ENCODE measurements at regions not wholly inside any gene's neighbourhood (a gene's known extent, or its start where the extent isn't known, plus 50 kb on each side); places are given as distances from the start of the nearest gene placed in this dataset.

GRCh38 chr2:40851661-40852060 lies 399.8 kb upstream of the SLC8A1 start:
- TF ChIP-seq, protein P1, sequence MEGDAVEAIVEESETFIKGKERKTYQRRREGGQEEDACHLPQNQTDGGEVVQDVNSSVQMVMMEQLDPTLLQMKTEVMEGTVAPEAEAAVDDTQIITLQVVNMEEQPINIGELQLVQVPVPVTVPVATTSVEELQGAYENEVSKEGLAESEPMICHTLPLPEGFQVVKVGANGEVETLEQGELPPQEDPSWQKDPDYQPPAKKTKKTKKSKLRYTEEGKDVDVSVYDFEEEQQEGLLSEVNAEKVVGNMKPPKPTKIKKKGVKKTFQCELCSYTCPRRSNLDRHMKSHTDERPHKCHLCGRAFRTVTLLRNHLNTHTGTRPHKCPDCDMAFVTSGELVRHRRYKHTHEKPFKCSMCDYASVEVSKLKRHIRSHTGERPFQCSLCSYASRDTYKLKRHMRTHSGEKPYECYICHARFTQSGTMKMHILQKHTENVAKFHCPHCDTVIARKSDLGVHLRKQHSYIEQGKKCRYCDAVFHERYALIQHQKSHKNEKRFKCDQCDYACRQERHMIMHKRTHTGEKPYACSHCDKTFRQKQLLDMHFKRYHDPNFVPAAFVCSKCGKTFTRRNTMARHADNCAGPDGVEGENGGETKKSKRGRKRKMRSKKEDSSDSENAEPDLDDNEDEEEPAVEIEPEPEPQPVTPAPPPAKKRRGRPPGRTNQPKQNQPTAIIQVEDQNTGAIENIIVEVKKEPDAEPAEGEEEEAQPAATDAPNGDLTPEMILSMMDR (IDR thresholded peaks at IDR 0.05): no peak
- DNase-seq (ENCODE audit: low spot score): no peak
- H3K4me3 Mint-ChIP-seq (ENCODE audit: unreplicated experiment): no peak overlapping the region

GRCh38 chr2:40859617-40860016 lies 407.7 kb upstream of the SLC8A1 start:
- Mint-ChIP-seq H3K4me3 (ENCODE audit: unreplicated experiment) (no peak overlapping the region), H3K9me3 (ENCODE audit: low read depth) (peaks cover 5% of the 10 kb centered on the region), H3K27me3 (ENCODE audit: low read depth) (peaks cover 9% of the 10 kb centered on the region), H3K4me1 (ENCODE audit: low read depth) (no peaks in the 10 kb centered on the region), H3K27ac (ENCODE audit: unreplicated experiment) (no peak overlapping the region), H3K36me3 (ENCODE audit: low read depth) (no peaks in the 10 kb centered on the region)
- no peak for DNase-seq (ENCODE audit: low spot score)
- TF ChIP-seq, protein P1 (IDR thresholded peaks at IDR 0.05): no peak

More at GRCh38 chr2:40851661-40852060, 399.8 kb upstream of the SLC8A1 start:
- Mint-ChIP-seq H3K27ac (ENCODE audit: unreplicated experiment) (no peak overlapping the region), H3K27me3 (ENCODE audit: low read depth) (peaks cover 15% of the 10 kb centered on the region), H3K9me3 (ENCODE audit: low read depth) (peaks cover 5% of the 10 kb centered on the region), H3K4me1 (ENCODE audit: low read depth) (no peaks in the 10 kb centered on the region), H3K36me3 (ENCODE audit: low read depth) (no peaks in the 10 kb centered on the region)

DNA sequence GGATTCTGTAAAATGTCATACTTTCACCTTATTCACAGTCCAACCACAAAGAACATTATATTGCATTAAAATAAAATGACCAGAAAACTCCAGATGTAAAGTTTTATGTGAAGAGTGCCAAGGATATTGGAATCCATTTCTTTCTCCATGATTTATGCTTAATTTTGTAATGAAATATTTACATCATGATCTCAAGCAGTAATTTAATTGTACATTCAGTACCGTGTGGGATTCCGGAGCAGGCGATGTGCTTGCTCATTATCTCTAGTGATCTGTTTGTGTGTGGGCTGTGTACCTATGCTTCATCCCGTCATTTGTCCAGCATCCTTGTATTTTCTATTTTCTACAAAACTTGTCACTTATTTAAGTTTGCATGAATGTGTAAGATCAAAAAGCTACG lies 415.9 kb upstream of the SLC8A1 start:
- TF ChIP-seq, protein P1 (IDR thresholded peaks at IDR 0.05): no peak
- H3K27me3 Mint-ChIP-seq (ENCODE audit: low read depth): peaks cover 10% of the 10 kb centered on the region
- no peaks in the 10 kb centered on the region for H3K9me3 Mint-ChIP-seq (ENCODE audit: low read depth)
- no peak overlapping the region for H3K27ac Mint-ChIP-seq (ENCODE audit: unreplicated experiment)
- no peak for DNase-seq (ENCODE audit: low spot score)
- H3K36me3 Mint-ChIP-seq (ENCODE audit: low read depth): no peaks in the 10 kb centered on the region
- H3K4me1 Mint-ChIP-seq (ENCODE audit: low read depth): no peaks in the 10 kb centered on the region
- H3K4me3 Mint-ChIP-seq (ENCODE audit: unreplicated experiment): no peak overlapping the region

DNA sequence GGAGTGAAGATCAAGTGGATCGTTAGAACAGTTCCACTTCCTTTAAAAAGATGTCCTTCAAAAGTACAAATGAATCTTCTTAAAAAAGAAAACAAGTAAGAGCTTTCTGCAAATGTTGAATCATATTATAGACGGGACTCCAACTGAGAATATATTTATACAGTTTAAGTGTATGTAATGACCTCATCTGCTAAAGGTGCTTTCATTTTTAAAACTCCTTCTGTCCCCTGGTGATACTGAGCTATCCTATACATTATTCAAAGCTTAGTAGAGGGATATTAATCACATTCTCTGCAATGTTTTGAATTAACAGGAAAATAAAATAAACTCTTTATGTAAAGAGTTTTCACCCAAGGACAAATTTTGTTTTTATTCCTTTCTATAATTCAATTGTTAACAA lies 420.7 kb upstream of the SLC8A1 start:
- no peak overlapping the region for H3K27ac Mint-ChIP-seq (ENCODE audit: unreplicated experiment)
- H3K9me3 Mint-ChIP-seq (ENCODE audit: low read depth): no peaks in the 10 kb centered on the region
- TF ChIP-seq, protein P1 (IDR thresholded peaks at IDR 0.05): no peak
- peaks cover 19% of the 10 kb centered on the region for H3K27me3 Mint-ChIP-seq (ENCODE audit: low read depth)
- no peak for DNase-seq (ENCODE audit: low spot score)
- H3K4me3 Mint-ChIP-seq (ENCODE audit: unreplicated experiment): no peak overlapping the region
- H3K4me1 Mint-ChIP-seq (ENCODE audit: low read depth): no peaks in the 10 kb centered on the region
- H3K36me3 Mint-ChIP-seq (ENCODE audit: low read depth): no peaks in the 10 kb centered on the region

DNA sequence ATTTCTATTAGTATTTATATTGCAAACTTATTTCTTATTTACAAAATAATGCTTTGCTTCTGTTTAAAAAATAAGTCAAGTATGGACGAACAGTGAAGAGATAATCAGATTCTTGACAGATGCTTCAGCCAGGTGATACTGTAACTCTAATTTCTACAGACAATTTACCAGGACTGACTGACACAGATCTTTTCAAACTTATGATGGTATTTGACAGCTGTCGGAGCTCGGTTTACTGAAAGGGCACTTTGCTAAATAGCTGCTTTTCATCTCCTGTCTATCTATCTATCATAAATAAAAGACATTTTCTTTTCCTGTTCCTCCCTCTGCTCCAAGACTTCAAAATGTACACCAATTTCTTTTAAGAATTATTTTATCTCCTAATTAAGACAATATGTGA lies 422.5 kb upstream of the SLC8A1 start:
- H3K4me1 Mint-ChIP-seq (ENCODE audit: low read depth): no peaks in the 10 kb centered on the region
- H3K9me3 Mint-ChIP-seq (ENCODE audit: low read depth): no peaks in the 10 kb centered on the region
- peaks cover 18% of the 10 kb centered on the region for H3K27me3 Mint-ChIP-seq (ENCODE audit: low read depth)
- H3K4me3 Mint-ChIP-seq (ENCODE audit: unreplicated experiment): no peak overlapping the region
- TF ChIP-seq, protein P1 (IDR thresholded peaks at IDR 0.05): no peak
- H3K27ac Mint-ChIP-seq (ENCODE audit: unreplicated experiment): no peak overlapping the region
- no peak for DNase-seq (ENCODE audit: low spot score)
- no peaks in the 10 kb centered on the region for H3K36me3 Mint-ChIP-seq (ENCODE audit: low read depth)

All from chondrocyte (in vitro differentiated cells).